NCI-H2107 treated with DMSO at 0.1 percent for 48 hours (cell line): ENCODE measurements at regions not wholly inside any gene's neighbourhood (a gene's known extent, or its start where the extent isn't known, plus 50 kb on each side); places are given as distances from the start of the nearest gene placed in this dataset.
"Not testable (repeated sequence)": the region's sequence is repeated elsewhere in the genome, so short reads cannot be mapped to it uniquely, and the experiment has no call there.

ENCODE experiments used
- DNase-seq: peaks from one replicate; lab custom pipeline; 2025; ENCODE audit not compliant: unreplicated experiment; lab: John Stamatoyannopoulos, UW

DNA sequence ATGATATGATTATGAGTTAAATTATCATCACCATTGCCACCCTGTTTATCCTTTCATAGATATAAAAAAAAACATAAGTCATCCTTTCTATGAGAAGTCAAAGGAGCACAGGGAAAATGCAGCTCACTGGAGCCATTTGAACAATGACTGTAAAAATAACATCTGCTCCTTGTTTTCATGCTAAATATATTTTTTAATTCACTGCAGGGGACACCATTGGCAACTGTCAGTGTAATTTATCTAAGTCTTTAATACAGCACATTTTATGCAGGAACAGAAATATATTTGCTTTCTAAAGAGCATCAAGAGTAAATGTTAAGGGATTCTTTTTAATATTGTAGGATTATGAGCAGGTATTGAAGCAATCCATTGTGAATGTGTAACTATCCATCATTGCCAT lies 371.3 kb downstream of the ZBBX start:
- no peak for DNase-seq

- DNase-seq, result no peak
Measured at GRCh38 chr3:167001374-167001773, 378.7 kb downstream of the ZBBX start.

DNA sequence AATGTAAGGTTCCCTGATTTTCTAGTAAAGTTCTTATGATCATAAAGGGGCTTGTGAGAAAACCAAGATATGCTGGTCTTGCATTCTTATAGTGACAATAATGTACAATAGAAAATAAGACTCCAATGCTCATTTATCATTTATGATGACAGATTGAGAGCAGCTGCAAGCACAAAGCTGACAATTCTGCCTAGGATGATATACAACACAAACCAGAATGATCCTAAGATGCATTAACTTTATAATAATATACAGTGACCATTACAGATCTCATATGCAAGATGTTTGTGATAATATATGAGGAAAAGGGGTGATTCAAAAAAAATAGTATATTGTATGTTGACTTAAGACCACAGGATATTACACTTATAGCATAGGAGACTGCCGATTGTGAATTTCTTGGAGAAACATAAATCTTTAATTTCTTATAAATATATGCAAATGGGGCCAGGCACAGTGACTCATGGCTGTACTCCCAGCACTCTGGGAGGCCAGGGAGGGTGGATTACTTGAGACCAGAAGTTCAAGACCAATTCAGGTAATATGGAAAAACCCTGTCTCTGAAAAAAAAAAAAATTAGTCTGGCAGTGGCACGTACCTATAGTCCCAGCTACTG lies 387.0 kb downstream of the ZBBX start:
- DNase-seq, result no peak

DNA sequence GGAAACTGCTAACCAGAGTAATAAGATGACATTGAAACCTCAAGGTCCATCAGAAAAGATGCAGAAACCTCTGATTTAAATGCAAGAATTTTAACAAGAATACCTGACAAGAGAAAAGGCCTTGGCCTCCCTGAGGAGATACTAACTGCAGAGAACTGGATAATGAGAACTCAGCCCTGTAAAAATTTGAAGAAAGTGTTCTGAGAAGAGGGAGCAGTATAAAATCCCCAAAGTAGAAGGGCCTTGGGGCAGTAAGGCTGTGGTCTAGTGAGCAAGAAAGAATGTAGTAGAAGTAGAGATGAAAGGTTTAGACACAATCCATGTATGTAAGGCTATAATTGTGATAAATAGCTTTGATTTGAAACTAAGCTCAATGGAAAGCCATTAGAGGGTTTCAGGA lies 394.1 kb downstream of the ZBBX start:
- DNase-seq, result no peak

- not testable (repeated sequence) for DNase-seq
Measured at GRCh38 chr3:166975796-166976195, 404.3 kb downstream of the ZBBX start.

DNA sequence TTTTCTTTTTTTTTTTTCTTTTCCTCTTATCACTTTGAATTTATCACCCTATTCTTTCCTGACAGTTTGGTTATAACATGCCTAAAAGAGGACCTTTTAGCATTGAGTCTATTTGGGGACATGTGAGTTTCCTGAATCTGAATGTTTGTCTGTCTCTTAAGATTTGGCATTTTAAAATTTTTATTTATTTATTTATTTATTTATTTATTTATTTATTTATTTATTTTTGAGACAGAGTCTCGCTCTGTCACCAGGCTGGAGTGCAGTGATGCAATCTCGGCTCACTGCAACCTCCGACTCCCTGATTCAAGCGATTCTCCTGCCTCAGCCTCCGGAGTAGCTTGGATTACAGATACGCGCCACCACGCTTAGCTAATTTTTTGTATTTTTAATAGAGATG lies 412.4 kb downstream of the ZBBX start:
- DNase-seq, result not testable (repeated sequence)

DNA sequence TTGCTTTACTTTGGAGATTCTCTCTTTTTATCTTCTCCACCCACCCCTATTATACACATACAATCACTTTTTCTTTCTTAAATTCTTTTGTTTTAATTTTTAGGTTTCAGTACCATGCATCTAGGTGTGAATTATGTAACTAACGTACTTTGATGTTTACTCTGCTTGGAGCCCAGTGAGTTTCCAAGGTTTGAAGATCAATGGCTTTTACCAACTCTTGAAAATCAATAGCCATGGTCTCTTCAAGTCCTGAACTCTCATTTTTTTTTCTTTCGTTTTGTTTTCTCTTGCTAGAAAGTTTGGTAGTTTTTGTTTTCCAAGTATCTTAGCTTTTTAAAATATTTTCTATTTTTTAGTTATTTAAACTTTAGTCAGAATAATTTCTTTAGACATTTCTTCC lies 417.2 kb downstream of the ZBBX start:
- no peak for DNase-seq

DNA sequence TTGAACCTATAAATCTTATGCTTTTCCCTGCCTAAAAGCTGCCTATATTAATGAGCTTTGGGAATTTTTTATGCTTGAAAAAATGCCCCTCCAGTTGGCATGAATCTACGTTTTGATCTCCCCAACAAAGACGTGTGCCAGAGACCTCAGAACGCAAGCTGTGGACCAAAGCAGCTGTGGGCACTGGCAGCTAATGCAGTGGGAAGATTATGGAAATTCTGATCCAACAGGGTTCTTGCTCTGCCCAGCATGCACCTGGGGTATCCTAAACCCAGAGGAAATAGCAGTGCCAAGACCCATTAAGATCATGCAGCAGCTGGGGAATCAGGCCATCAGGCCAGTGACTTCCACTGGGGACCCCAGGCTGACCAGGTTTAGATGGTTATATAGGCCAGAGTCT lies 423.0 kb downstream of the ZBBX start:
- no peak for DNase-seq

- no peak for DNase-seq
Measured at GRCh38 chr3:166955201-166955939, 424.7 kb downstream of the ZBBX start.

DNA sequence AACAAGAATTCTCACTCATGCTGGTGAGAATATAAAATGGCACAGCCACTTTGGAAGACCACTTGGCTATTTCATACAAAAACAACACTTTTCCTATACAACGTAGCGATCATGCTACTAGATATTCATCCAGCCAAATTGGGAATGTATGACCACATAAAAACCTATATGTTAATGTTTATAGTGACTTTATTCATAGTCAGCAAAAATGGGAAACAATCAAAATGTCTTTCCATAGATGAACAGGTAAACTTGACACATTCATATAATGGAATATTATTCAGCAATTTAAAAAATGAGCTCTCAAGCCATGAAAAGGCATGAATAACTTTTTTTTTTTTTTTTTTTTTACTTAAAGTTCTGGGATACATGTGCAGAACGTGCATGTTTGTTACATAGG lies 445.2 kb downstream of the ZBBX start:
- DNase-seq, result no peak

- DNase-seq, result no peak
Measured at GRCh38 chr3:166917437-166917836, 462.7 kb downstream of the ZBBX start.

DNA sequence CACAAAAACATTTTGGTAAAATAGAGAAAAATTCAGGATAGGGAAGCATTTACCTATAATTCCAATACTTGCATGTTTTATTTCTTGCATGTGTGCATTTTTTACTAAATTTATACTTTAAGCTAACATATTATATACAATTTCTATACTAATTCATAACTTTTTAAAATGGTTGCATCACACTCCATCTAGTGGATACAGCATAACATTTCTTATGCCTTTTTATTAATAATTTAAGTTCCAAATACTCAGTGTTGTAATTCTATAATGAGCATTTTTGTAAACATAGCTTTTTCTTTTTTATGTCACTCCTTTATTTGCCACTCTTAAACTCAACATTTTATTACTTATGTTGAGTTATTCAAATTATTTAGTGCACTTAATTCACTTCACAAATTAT lies 477.7 kb downstream of the ZBBX start:
- no peak for DNase-seq

GRCh38 chr3:166900866-166901577 lies 479.1 kb downstream of the ZBBX start:
- DNase-seq, result no peak

GRCh38 chr3:166897811-166898210 lies 482.3 kb downstream of the ZBBX start:
- DNase-seq, result no peak

GRCh38 chr3:166889241-166889640 lies 490.9 kb downstream of the ZBBX start:
- DNase-seq, result no peak

- no peak for DNase-seq
Measured at GRCh38 chr3:166879661-166880060, 500.4 kb downstream of the ZBBX start.

GRCh38 chr3:166877971-166878370 lies 502.1 kb downstream of the ZBBX start:
- DNase-seq, result no peak

GRCh38 chr3:166864473-166865467 lies 515.3 kb downstream of the ZBBX start:
- DNase-seq, result no peak

- no peak for DNase-seq
Measured at GRCh38 chr3:166860217-166860616, 519.9 kb downstream of the ZBBX start.

DNA sequence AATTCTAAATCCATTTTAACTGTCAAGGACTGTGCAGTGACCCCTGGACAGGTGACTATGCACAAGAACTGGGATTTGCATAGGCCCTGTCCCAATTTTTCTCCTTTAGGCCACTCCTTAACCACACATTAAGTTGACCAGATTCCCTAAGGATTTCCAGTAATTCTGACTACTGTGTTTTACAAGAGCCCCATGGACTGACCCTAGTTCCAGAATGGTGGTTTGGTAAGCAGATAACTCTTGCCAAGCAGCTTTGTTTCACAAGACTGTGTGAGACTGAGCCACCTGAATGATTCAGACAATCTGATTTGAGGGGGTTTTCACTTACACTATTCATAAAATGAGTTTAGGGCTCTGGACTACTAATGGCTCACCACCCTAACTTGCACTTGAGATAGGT lies 535.8 kb downstream of the ZBBX start:
- DNase-seq, result no peak

DNA sequence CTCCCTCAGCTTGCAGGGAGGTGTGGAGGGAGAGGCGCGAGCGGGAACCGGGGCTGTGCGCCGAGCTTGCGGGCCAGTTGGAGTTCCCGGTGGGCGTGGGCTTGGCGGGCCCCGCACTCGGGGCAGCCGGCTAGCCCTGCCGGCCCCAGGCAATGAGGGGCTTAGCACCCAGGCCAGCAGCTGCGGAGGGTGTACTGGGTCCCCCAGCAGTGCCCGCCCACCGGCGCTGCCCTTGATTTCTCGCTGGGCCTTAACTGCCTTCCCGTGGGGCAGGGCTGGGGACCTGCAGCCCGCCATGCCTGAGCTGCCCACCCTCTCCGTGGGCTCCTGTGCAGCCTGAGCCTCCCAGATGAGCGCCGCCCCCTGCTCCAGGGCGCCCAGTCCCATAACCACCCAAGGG lies 537.3 kb downstream of the ZBBX start:
- DNase-seq, result not testable (repeated sequence)
